ENCODE measurements at regions not wholly inside any gene's neighbourhood (a gene's known extent, or its start where the extent isn't known, plus 50 kb on each side); places are given as distances from the start of the nearest gene placed in this dataset.

GRCh38 chr1:60598041-60598910, 484.1 kb upstream of the NFIA start:
- DNase-seq, result no peak
- in situ Hi-C loops (cut with MboI; ENCODE audit: low pct_unique_long_range_greater_than_20kb, low sequenced_read_pairs), result no loop called here

- in situ Hi-C loops (cut with MboI; ENCODE audit: low pct_unique_long_range_greater_than_20kb, low sequenced_read_pairs), result no loop called here
- no peak for DNase-seq
Observed at GRCh38 chr1:60596791-60597750, 485.3 kb upstream of the NFIA start.

GRCh38 chr1:60591583-60591982, 490.8 kb upstream of the NFIA start:
- in situ Hi-C loops (cut with MboI; ENCODE audit: low pct_unique_long_range_greater_than_20kb, low sequenced_read_pairs), result no loop called here
- no peak for DNase-seq

GRCh38 chr1:60589916-60590315, 492.4 kb upstream of the NFIA start:
- DNase-seq, result no peak

GRCh38 chr1:60589046-60589748, 493.2 kb upstream of the NFIA start:
- in situ Hi-C loops (cut with MboI; ENCODE audit: low pct_unique_long_range_greater_than_20kb, low sequenced_read_pairs), result no loop called here
- no peak for DNase-seq

More at GRCh38 chr1:60589916-60590315, 492.4 kb upstream of the NFIA start:
- in situ Hi-C loops (cut with MboI; ENCODE audit: low pct_unique_long_range_greater_than_20kb, low sequenced_read_pairs), result no loop called here

GRCh38 chr1:60584371-60584770, 498.0 kb upstream of the NFIA start:
- in situ Hi-C loops (cut with MboI; ENCODE audit: low pct_unique_long_range_greater_than_20kb, low sequenced_read_pairs), result no loop called here
- DNase-seq, result no peak

- peak; percentile 2 for DNase-seq
- in situ Hi-C loops (cut with MboI; ENCODE audit: low pct_unique_long_range_greater_than_20kb, low sequenced_read_pairs), result no loop called here
Observed at GRCh38 chr1:60583696-60584095, 498.7 kb upstream of the NFIA start.

- in situ Hi-C loops (cut with MboI; ENCODE audit: low pct_unique_long_range_greater_than_20kb, low sequenced_read_pairs), result no loop called here
- DNase-seq, result no peak
Observed at GRCh38 chr1:60581455-60582220, 500.7 kb upstream of the NFIA start.

- DNase-seq, result no peak
- in situ Hi-C loops (cut with MboI; ENCODE audit: low pct_unique_long_range_greater_than_20kb, low sequenced_read_pairs), result no loop called here
Observed at GRCh38 chr1:60577029-60577428, 503.5 kb upstream of the C1orf87 start.

GRCh38 chr1:60575326-60575977, 501.9 kb upstream of the C1orf87 start:
- no peak for DNase-seq
- in situ Hi-C loops (cut with MboI; ENCODE audit: low pct_unique_long_range_greater_than_20kb, low sequenced_read_pairs), result no loop called here

GRCh38 chr1:60573726-60574409, 500.3 kb upstream of the C1orf87 start:
- DNase-seq, result no peak

GRCh38 chr1:60573121-60573520, 499.6 kb upstream of the C1orf87 start:
- DNase-seq, result no peak
- in situ Hi-C loops (cut with MboI; ENCODE audit: low pct_unique_long_range_greater_than_20kb, low sequenced_read_pairs), result no loop called here

More at GRCh38 chr1:60573726-60574409, 500.3 kb upstream of the C1orf87 start:
- in situ Hi-C loops (cut with MboI; ENCODE audit: low pct_unique_long_range_greater_than_20kb, low sequenced_read_pairs), result no loop called here

GRCh38 chr1:60572378-60572777, 498.8 kb upstream of the C1orf87 start:
- in situ Hi-C loops (cut with MboI; ENCODE audit: low pct_unique_long_range_greater_than_20kb, low sequenced_read_pairs), result no loop called here
- no peak for DNase-seq

GRCh38 chr1:60571811-60572210, 498.2 kb upstream of the C1orf87 start:
- in situ Hi-C loops (cut with MboI; ENCODE audit: low pct_unique_long_range_greater_than_20kb, low sequenced_read_pairs), result no loop called here
- DNase-seq, result no peak

GRCh38 chr1:60569189-60569588, 495.6 kb upstream of the C1orf87 start:
- in situ Hi-C loops (cut with MboI; ENCODE audit: low pct_unique_long_range_greater_than_20kb, low sequenced_read_pairs), result no loop called here
- DNase-seq, result no peak

GRCh38 chr1:60567256-60567655, 493.7 kb upstream of the C1orf87 start:
- in situ Hi-C loops (cut with MboI; ENCODE audit: low pct_unique_long_range_greater_than_20kb, low sequenced_read_pairs), result no loop called here

GRCh38 chr1:60564916-60565750, 491.6 kb upstream of the C1orf87 start:
- in situ Hi-C loops (cut with MboI; ENCODE audit: low pct_unique_long_range_greater_than_20kb, low sequenced_read_pairs), result no loop called here
- DNase-seq, result no peak

More at GRCh38 chr1:60567256-60567655, 493.7 kb upstream of the C1orf87 start:
- DNase-seq, result no peak

Measured in KBM-7 (cell line).